GM10266 (cell line): ENCODE measurements at regions not wholly inside any gene's neighbourhood (a gene's known extent, or its start where the extent isn't known, plus 50 kb on each side); places are given as distances from the start of the nearest gene placed in this dataset.

ENCODE experiments used
- DNase-seq: peaks from one replicate; pipeline ENCODE4 v3.0.0; 2012; ENCODE audit errors: extremely low spot score
- TF ChIP-seq, protein P1 (sequence below): IDR thresholded peaks from 2 replicates; pipeline ENCODE4 v1.5.1; 2012; ENCODE audit warnings: mild to moderate bottlenecking, low read depth; ENCODE audit not compliant: control insufficient read depth, insufficient read depth; ENCODE audit errors: missing control alignments

DNA sequence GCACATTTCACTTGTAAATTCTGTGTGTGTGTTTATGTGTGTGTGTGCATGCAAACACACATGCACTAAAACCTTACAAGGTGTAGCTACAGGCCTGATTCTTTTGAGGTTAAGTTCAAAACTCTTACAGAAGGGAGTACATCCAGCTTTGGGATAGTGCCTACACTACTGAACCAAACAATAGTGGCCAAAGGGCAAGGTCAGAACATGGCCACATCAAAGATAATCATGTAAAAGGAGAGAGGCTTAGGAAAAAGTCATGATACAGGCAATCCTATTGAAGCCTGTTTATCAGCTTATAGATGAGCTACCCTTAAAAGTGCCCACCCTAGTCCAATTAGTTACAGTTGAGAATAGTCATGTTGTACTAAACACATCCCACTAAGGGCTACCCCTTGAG is 139.6 kb downstream of the IDS start:
- TF ChIP-seq, protein P1, sequence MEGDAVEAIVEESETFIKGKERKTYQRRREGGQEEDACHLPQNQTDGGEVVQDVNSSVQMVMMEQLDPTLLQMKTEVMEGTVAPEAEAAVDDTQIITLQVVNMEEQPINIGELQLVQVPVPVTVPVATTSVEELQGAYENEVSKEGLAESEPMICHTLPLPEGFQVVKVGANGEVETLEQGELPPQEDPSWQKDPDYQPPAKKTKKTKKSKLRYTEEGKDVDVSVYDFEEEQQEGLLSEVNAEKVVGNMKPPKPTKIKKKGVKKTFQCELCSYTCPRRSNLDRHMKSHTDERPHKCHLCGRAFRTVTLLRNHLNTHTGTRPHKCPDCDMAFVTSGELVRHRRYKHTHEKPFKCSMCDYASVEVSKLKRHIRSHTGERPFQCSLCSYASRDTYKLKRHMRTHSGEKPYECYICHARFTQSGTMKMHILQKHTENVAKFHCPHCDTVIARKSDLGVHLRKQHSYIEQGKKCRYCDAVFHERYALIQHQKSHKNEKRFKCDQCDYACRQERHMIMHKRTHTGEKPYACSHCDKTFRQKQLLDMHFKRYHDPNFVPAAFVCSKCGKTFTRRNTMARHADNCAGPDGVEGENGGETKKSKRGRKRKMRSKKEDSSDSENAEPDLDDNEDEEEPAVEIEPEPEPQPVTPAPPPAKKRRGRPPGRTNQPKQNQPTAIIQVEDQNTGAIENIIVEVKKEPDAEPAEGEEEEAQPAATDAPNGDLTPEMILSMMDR: no peak
- no peak for DNase-seq

DNA sequence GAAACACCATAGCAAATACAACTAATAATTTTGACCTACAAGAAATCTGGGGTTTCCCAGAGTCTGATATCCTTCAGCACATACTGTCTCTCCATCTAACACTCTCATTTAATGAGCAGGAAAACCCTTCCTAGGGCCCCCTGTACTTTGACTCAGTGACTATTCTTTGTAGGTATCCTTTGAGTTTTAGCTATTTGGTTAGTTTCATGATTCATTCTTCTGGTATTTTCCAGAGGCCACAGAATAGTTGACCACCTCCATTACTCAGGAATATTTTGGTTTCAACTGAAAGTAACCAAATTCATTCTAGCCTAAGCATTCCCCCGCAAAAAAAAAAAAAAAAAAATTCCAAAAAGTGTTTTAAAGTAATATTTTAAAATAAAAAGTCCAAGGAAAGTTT is 140.0 kb downstream of the IDS start:
- no peak for DNase-seq
- TF ChIP-seq, protein P1: no peak

DNA sequence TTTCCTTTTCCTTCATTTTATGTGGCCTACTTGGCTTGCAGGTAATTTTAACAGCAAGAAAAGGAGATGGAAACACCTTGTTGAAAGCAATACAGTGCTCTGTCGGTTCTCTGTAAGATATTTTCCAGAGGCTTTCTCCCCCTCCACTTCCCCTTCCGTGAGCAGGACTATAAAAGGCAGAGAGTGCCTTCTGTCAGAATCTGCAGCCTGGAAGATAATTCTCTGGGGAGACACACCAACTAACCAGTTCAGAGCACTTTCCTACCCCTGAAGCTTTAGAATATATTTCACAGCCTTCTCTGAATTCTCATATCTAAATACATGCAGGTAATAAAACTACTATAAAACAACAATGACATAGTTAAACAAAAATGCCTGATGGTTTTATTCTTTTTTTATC is 141.1 kb downstream of the IDS start:
- no peak for DNase-seq
- TF ChIP-seq, protein P1: no peak

DNA sequence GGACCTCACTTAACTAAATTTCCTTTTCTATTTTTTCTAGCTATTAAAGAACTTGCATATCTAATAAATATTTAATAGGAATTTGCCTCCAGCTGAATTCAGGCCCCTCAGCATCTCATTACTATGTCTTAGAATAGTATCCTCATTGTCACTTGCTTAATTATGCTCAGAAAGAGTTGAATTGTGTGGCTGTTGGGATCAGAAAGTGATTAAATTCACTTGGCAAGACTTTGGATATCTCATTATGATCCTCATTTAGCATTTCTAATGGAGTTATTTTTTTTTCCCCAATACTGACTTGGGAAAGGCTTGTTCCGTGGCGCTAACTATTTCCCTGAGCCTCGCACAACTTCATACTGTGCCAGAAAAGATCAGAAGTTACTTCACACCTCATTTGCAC is 158.8 kb downstream of the IDS start:
- TF ChIP-seq, protein P1: no peak
- DNase-seq: no peak

DNA sequence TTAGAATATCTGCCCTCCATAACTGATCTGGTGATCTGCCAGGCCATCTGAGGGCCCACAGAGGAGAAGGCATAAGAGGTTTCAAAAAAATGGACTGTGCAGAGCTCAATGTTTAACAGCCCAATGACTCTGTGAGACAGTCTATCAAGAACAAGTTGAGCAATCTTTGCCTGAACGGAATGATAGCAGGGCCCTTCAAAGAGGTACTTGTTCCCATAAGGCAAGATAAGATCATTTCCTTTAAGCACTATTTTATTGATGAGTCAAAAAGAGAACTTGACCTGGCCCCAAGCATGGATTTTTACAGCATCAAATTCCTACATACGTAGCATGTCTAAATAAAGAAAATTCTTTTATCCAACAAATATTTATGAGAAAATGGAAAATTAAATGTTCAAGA is 182.8 kb downstream of the IDS start:
- no peak for DNase-seq
- TF ChIP-seq, protein P1: no peak

DNA sequence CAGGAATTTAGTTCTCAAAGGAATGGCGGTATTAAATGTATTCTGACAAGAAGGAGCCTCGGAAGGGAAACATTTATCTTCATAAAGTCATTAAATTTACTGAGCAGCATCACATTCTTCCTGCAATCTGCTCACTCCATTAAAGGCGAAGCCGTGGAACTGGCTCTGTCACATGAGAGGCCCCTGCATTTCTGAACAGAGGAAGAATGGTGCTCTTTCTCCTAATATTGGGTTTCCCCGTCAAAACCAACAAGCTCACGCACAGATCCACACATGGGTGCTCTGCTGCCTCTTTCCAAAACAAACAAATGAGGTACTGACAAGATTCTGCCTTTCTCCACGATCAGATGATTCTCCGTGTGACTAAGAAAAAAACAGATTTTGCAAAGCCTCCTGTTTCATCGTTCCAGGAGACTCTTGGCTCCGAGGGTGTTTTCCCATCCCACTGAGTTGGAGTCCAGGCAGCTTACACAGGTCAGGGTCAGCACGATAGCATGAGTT is 191.2 kb downstream of the IDS start:
- DNase-seq: no peak
- TF ChIP-seq, protein P1: no peak

DNA sequence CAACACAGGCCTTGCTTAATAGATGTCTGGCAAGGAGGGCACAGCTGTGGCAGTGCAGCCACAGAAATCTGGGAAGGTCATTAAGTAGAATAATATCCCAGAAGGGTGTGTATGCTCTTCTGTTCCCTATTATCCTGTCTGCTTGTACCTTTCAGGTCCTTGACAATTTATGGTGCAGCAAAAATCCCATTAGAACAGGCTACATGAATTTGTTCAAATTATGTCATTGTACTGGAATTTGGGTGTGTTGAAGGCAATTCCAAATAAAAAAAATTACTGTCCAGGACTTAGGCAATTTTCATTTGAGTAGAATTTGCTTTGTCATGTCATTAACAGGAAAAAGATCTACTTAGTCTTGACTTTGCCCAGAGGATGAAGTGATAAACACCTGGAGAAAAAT is 192.1 kb downstream of the IDS start:
- TF ChIP-seq, protein P1: no peak
- DNase-seq: no peak

DNA sequence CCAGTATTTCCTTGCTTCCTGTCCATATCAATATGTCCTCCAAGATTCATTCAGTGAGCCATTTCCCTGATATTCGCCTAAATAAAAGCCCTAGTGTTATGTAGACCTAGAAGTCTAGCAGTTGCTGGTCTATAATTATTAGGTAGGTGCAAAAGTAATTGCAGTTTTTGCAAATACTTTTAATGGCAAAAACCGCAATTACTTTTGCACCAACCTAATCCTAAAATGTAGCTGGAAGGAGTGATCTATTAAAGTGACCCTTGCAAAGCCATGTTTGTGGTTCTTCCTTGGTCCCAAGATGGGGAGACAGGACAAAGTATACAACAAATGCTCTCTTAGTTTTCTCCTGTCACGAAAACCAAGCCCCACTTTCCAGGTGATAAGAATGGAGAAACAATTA is 193.0 kb downstream of the IDS start:
- TF ChIP-seq, protein P1: no peak
- DNase-seq: no peak
